Stomach (tissue), 8 donors: ENCODE measurements at regions not wholly inside any gene's neighbourhood (a gene's known extent, or its start where the extent isn't known, plus 50 kb on each side); places are given as distances from the start of the nearest gene placed in this dataset.

ENCODE experiments used
- DNase-seq, 2 donors: peaks; one replicate each; pipeline versions ENCODE4 v3.0.0 to v3.0.0-alpha.2; 2013 to 2019
- H3K27ac ChIP-seq, 5 donors: fragments of 200-600 bp in 4 of 5; sonication (generic) in 4 of 5; one replicate each; pipeline ENCODE4 v1.5.1; 2013 to 2019; ENCODE audit warnings: mild to moderate bottlenecking in 1 of 5, moderate library complexity in 1 of 5
- H3K27me3 ChIP-seq, 3 donors: fragments of 200-600 bp; sonication (generic); one replicate each; pipeline ENCODE4 v1.5.1; 2017 to 2019; ENCODE audit warnings: mixed run types in 1 of 3
- H3K36me3 ChIP-seq, 4 donors: fragments of 200-600 bp; sonication (generic); 1 replicate in 3 of 4; 2 replicates in 1 of 4; pipeline ENCODE4 v1.5.1; 2016 to 2019
- H3K4me1 ChIP-seq, 4 donors: fragments of 200-600 bp; sonication (generic); one replicate each; pipeline ENCODE4 v1.5.1; 2016 to 2019
- H3K4me3 ChIP-seq, 4 donors: fragments of 200-600 bp; sonication (generic) in 3 of 4; one replicate each; pipeline ENCODE4 v1.5.1; 2016 to 2019; ENCODE audit warnings: mild to moderate bottlenecking in 1 of 4
- H3K9me3 ChIP-seq, 4 donors: fragments of 200-600 bp; sonication (generic); one replicate each; pipeline ENCODE4 v1.5.1; 2016 to 2019
- CTCF ChIP-seq, 7 experiments: fragments of 450-650 bp in 4 of 7; fragments of 200-600 bp in 3 of 7; sonication (generic) in 3 of 7; IDR thresholded peaks; one replicate each; pipeline ENCODE4 v1.5.1; 2016 to 2019; ENCODE audit warnings: antibody characterized with exemption in 7 of 7, control low read depth in 2 of 7, mild to moderate bottlenecking in 1 of 7
- EP300 ChIP-seq: sonication (generic); formaldehyde crosslinking; IDR thresholded peaks from one replicate; pipeline ENCODE4 v1.6.1; 2017; ENCODE audit warnings: antibody characterized with exemption
- POLR2A ChIP-seq, 4 donors: fragments of 450-650 bp; IDR thresholded peaks; one replicate each; pipeline ENCODE4 v1.6.1; 2016; ENCODE audit warnings: antibody characterized with exemption in 4 of 4, control low read depth in 2 of 4, mild to moderate bottlenecking in 1 of 4, moderate library complexity in 1 of 4
- POLR2AphosphoS5 ChIP-seq, 3 donors: sonication (generic); formaldehyde crosslinking; IDR thresholded peaks; one replicate each; pipeline ENCODE4 v1.6.1; 2016; ENCODE audit warnings: antibody characterized with exemption in 3 of 3
- WGBS, 5 donors: extraction: QIAGEN DNeasy Blood & Tissue Kit in 3 of 5; methylation state at CpG; one replicate each; pipeline versions ENCODE4 v1.1.5 to v1.1.7; 2013 to 2018; 5-methylcytosine and 5-hydroxymethylcytosine counted together
- intact Hi-C: fragments of 100-400 bp; cut with DNase I; formaldehyde crosslinking; loops from one replicate; pipeline ENCODE4 v1.15.1; 2023; ENCODE audit warnings: low total_unique reads
- donor health status: healthy with polysubstance abuse.
- donor health status: Bipolar disorder and iron deficiency.
- donor health status: healthy.

GRCh38 chr5:88480801-88481499 lies 212.3 kb upstream of the TMEM161B start:
- intact Hi-C loops: no loop called here
- H3K4me3 ChIP-seq: no peak overlapping the region
- no peaks in the 10 kb centered on the region for H3K9me3 ChIP-seq
- H3K27me3 ChIP-seq: no peaks in the 10 kb centered on the region
- peak in 1 of 2 donors; percentile 12 for DNase-seq
- no peak overlapping the region for H3K27ac ChIP-seq
- 45 to 69% (median 55%) methylated on average over 5 of the region's 5 CpGs for WGBS, 5 donors
- TF ChIP-seq POLR2AphosphoS5 (IDR thresholded peaks at IDR 0.05) (no peak), CTCF (IDR thresholded peaks at IDR 0.05) (no peak), EP300 (no peak), POLR2A (IDR thresholded peaks at IDR 0.05) (no peak)
- no peaks in the 10 kb centered on the region for H3K4me1 ChIP-seq
- no peaks in the 10 kb centered on the region for H3K36me3 ChIP-seq

DNA sequence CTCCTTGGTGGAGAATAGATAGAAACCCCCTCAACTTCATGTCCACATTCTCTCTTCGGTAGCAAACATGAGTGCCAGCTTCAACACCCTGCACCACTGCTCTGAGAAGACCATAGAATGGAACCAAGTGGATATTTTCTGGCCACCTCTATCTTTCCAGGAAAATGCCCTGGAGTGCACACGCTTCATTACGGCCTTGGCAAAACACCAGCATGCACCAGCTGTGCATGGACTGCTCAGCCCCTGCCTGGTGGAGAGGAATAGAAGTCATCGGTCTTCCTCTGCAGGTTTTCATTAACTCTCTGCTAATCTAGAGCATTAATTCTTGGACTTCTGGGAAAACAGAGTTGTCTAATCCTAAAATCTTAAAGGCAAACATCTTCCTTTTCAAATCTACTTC lies 211.6 kb upstream of the TMEM161B start:
- Histone ChIP-seq H3K27me3 (no peaks in the 10 kb centered on the region), H3K36me3 (no peaks in the 10 kb centered on the region), H3K4me1 (no peaks in the 10 kb centered on the region), H3K9me3 (no peaks in the 10 kb centered on the region), H3K27ac (no peak overlapping the region), H3K4me3 (no peak overlapping the region)
- WGBS, 5 donors: 38 to 57% (median 41%) methylated on average over 4 of the region's 4 CpGs
- intact Hi-C loops: no loop called here
- no peak for TF ChIP-seq EP300
- no peak for TF ChIP-seq POLR2A (IDR thresholded peaks at IDR 0.05)
- TF ChIP-seq POLR2AphosphoS5 (IDR thresholded peaks at IDR 0.05): no peak
- no peak for TF ChIP-seq CTCF (IDR thresholded peaks at IDR 0.05)
- DNase-seq: peak in 1 of 2 donors; percentile 33

GRCh38 chr5:88474574-88474973 lies 205.9 kb upstream of the TMEM161B start:
- H3K4me1 ChIP-seq: no peaks in the 10 kb centered on the region
- no peak overlapping the region for H3K27ac ChIP-seq
- WGBS, 5 donors: 6 to 25% (median 10%) methylated on average over 1 of the region's 1 CpG
- H3K27me3 ChIP-seq: no peaks in the 10 kb centered on the region
- no peak for DNase-seq
- no peaks in the 10 kb centered on the region for H3K9me3 ChIP-seq
- H3K4me3 ChIP-seq: no peak overlapping the region
- intact Hi-C loops: no loop called here
- H3K36me3 ChIP-seq: no peaks in the 10 kb centered on the region
- TF ChIP-seq POLR2A (IDR thresholded peaks at IDR 0.05) (no peak), CTCF (IDR thresholded peaks at IDR 0.05) (no peak), POLR2AphosphoS5 (IDR thresholded peaks at IDR 0.05) (no peak), EP300 (no peak)

DNA sequence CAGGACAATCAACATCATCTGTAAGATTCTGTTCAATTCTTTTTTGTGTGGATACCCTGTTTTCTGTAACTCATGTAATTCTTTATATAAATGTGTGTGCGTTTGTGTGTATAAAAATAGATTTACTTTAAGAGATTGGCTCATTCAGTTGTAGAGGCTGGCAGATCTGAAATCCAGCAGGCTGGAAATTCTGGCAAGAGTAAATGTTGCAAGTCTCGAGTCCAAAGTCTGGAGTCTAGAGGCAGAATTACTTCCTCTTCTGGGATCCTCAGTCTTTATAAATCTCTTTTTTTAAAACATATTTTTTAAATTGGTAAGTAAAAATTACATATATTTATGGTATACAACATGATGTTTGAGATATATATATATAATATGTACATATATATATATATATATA lies 202.1 kb upstream of the TMEM161B start:
- DNase-seq: no peak
- H3K4me1 ChIP-seq: no peaks in the 10 kb centered on the region
- TF ChIP-seq POLR2A (IDR thresholded peaks at IDR 0.05) (no peak), CTCF (IDR thresholded peaks at IDR 0.05) (no peak)
- no peak overlapping the region for H3K27ac ChIP-seq
- H3K4me3 ChIP-seq: no peak overlapping the region
- H3K36me3 ChIP-seq: no peaks in the 10 kb centered on the region
- 74 to 89% (median 79%) methylated on average over 2 of the region's 2 CpGs for WGBS, 5 donors
- no peaks in the 10 kb centered on the region for H3K9me3 ChIP-seq
- no peaks in the 10 kb centered on the region for H3K27me3 ChIP-seq
- intact Hi-C loops: no loop called here
